Smooth muscle cell (in vitro differentiated cells): ENCODE measurements at regions not wholly inside any gene's neighbourhood (a gene's known extent, or its start where the extent isn't known, plus 50 kb on each side); places are given as distances from the start of the nearest gene placed in this dataset.

Experiments used
- DNase-seq: peaks from one replicate; lab custom pipeline; 2025; ENCODE audit not compliant: unreplicated experiment; lab: John Stamatoyannopoulos, UW
- H2AFZ ChIP-seq: fragments of 200-600 bp; sonication (generic); 2 replicates; pipeline ENCODE4 v1.6.0; 2016; ENCODE audit warnings: antibody characterized with exemption, low read depth, mild to moderate bottlenecking
- H3F3A ChIP-seq: fragments of 200-600 bp; sonication (generic); 2 replicates; pipeline ENCODE4 v1.6.0; 2017; ENCODE audit warnings: antibody characterized with exemption, low read depth
- H3K27ac ChIP-seq: fragments of 200-600 bp; sonication (generic); 2 replicates; pipeline ENCODE4 v1.5.1; 2016; ENCODE audit warnings: low read depth, mild to moderate bottlenecking
- H3K27me3 ChIP-seq: fragments of 200-600 bp; sonication (generic); 2 replicates; pipeline ENCODE4 v1.6.1; 2016; ENCODE audit warnings: low read depth, mild to moderate bottlenecking
- H3K36me3 ChIP-seq: fragments of 200-600 bp; sonication (generic); 2 replicates; pipeline ENCODE4 v1.5.1; 2016; ENCODE audit warnings: low read depth
- H3K4me1 ChIP-seq: fragments of 200-600 bp; sonication (generic); 2 replicates; pipeline ENCODE4 v1.5.1; 2016; ENCODE audit warnings: low read depth
- H3K4me2 ChIP-seq: fragments of 200-600 bp; sonication (generic); 2 replicates; pipeline ENCODE4 v1.6.0; 2016; ENCODE audit warnings: mild to moderate bottlenecking
- H3K4me3 ChIP-seq: fragments of 200-600 bp; sonication (generic); 2 replicates; pipeline ENCODE4 v1.5.1; 2016; ENCODE audit warnings: mild to moderate bottlenecking
- H3K79me2 ChIP-seq: fragments of 200-600 bp; sonication (generic); 2 replicates; pipeline ENCODE4 v1.6.0; 2016; ENCODE audit warnings: low read depth, mild to moderate bottlenecking
- H3K9ac ChIP-seq: fragments of 200-600 bp; sonication (generic); 2 replicates; pipeline ENCODE4 v1.6.0; 2016; ENCODE audit warnings: low read depth
- H3K9me3 ChIP-seq: fragments of 200-600 bp; sonication (generic); replicated peaks from 2 replicates; pipeline ENCODE4 v1.5.1; 2016; ENCODE audit warnings: low read depth
- H4K20me1 ChIP-seq: fragments of 200-600 bp; sonication (generic); 2 replicates; pipeline ENCODE4 v1.6.0; 2016; ENCODE audit warnings: low read depth
- WGBS: methylation state at CpG from one replicate; pipeline ENCODE4 v1.1.7; 2016; ENCODE audit warnings: low lambda C conversion rate; 5-methylcytosine and 5-hydroxymethylcytosine counted together
- TF ChIP-seq, protein P1 (sequence below): fragments of 200-600 bp; sonication (generic); IDR thresholded peaks from 2 replicates; pipeline ENCODE4 v1.5.1; 2017; ENCODE audit warnings: borderline replicate concordance, mild to moderate bottlenecking, antibody characterized with exemption; ENCODE audit not compliant: insufficient read depth, poor library complexity, severe bottlenecking

DNA sequence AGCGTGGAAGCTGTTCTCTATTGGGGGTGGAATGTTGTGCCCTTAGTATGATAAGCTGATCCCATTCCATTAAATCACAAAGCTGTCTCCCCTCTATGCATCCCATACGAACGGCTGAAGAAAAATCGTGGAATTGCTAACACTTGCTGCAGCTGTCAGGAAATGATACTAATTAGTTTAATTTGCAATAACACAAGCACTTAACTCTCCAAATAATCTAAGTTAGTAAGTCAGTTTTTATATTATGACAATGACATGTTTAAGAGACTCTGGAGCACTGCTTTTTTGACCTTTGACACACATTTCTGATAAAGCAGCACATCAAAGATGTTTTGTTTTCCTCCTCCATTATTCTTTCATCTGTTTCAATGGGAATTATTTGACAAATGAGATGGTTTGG lies 123.7 kb upstream of the SATB2 start:
- Histone ChIP-seq H3K9ac (peak overlapping the region; percentile 43), H2AFZ (peak overlapping the region; percentile 93)
- TF ChIP-seq, protein P1, sequence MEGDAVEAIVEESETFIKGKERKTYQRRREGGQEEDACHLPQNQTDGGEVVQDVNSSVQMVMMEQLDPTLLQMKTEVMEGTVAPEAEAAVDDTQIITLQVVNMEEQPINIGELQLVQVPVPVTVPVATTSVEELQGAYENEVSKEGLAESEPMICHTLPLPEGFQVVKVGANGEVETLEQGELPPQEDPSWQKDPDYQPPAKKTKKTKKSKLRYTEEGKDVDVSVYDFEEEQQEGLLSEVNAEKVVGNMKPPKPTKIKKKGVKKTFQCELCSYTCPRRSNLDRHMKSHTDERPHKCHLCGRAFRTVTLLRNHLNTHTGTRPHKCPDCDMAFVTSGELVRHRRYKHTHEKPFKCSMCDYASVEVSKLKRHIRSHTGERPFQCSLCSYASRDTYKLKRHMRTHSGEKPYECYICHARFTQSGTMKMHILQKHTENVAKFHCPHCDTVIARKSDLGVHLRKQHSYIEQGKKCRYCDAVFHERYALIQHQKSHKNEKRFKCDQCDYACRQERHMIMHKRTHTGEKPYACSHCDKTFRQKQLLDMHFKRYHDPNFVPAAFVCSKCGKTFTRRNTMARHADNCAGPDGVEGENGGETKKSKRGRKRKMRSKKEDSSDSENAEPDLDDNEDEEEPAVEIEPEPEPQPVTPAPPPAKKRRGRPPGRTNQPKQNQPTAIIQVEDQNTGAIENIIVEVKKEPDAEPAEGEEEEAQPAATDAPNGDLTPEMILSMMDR = no peak

DNA sequence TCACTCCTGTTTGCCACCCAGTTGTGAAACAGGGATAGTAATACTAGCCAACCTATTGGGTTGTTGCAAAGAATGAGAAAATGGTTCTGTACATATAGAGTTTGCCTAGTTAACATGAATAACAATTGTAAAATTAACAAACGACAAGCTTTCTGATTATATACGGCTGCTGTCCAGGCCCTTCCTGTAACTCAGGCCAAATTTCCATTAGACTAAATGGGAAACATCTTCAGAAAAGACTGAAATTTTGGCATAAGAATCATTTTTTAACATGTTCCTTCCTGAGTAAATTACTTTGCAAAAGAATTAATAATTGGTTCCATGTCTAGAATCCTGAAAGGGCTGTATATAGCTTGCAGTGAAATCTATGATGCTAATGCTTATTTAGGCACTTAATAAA lies 117.7 kb upstream of the SATB2 start:
- Histone ChIP-seq H3K27ac (no peak overlapping the region), H3F3A (no peaks in the 10 kb centered on the region), H3K79me2 (no peaks in the 10 kb centered on the region), H3K4me1 (peaks cover 1% of the 10 kb centered on the region), H3K36me3 (no peaks in the 10 kb centered on the region), H2AFZ (no peak overlapping the region), H3K9ac (no peak overlapping the region), H4K20me1 (no peaks in the 10 kb centered on the region), H3K27me3 (no peaks in the 10 kb centered on the region), H3K4me2 (no peak overlapping the region), H3K9me3 (no peaks in the 10 kb centered on the region), H3K4me3 (no peak overlapping the region)
- TF ChIP-seq, protein P1 = no peak
- DNase-seq = no peak
- WGBS = 83% methylated on average over 2 of the region's 2 CpGs

More for the DNA sequence above, 123.7 kb upstream of the SATB2 start:
- Histone ChIP-seq H3K9me3 (no peaks in the 10 kb centered on the region), H4K20me1 (no peaks in the 10 kb centered on the region), H3F3A (no peaks in the 10 kb centered on the region), H3K4me2 (peak overlapping the region; percentile 87), H3K4me1 (peaks cover 23% of the 10 kb centered on the region), H3K4me3 (peak overlapping the region; percentile 48), H3K27ac (peak overlapping the region; percentile 8), H3K79me2 (no peaks in the 10 kb centered on the region), H3K36me3 (no peaks in the 10 kb centered on the region), H3K27me3 (no peaks in the 10 kb centered on the region)
- DNase-seq = no peak
- 26% methylated on average over 4 of the region's 4 CpGs for WGBS

DNA sequence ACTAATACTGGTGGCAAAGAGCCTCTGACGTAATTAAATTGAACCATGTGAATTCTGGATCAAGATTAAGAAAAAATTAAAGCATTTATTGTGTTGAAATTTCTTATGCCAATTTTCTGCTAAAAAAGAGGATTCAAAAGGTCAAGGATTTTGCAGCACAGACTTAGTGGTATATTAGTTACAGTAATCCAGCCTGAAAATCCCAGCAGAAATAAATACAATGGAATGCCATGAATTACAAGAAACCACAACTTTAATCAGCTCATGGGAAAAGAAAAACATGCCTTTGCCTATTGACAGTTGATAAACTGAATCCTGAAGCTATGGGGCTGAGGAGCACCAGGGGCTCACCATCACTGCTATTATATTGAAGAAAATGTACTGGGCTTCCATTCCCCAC lies 114.8 kb upstream of the SATB2 start:
- Histone ChIP-seq H3K4me3 (no peak overlapping the region), H3K9ac (no peak overlapping the region), H2AFZ (peak overlapping the region; percentile 15), H3K79me2 (no peaks in the 10 kb centered on the region), H3K4me2 (no peak overlapping the region), H3K9me3 (no peaks in the 10 kb centered on the region), H3K27me3 (no peaks in the 10 kb centered on the region), H3K36me3 (no peaks in the 10 kb centered on the region), H3K27ac (no peak overlapping the region), H4K20me1 (no peaks in the 10 kb centered on the region), H3F3A (no peaks in the 10 kb centered on the region), H3K4me1 (no peaks in the 10 kb centered on the region)
- no peak for DNase-seq
- TF ChIP-seq, protein P1 = no peak
- WGBS = 68% methylated on average over 1 of the region's 1 CpG

DNA sequence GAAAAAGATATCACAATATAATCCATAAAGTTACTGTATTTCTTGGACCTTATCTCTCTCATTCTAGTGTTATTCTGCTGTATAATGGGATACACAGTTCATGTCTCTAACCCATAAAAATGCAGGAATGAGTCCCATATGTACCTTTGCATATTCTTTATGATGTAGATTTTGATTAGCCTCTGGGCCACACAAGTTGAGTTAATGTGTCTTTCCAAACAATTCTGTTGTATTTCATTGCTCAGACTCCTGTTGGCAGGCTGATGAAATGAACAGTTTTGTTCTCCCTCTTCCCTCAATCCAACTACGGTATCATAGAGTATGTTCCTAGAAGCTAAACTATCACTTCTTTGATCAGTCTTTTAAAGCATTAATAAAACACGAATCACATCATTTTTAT lies 113.2 kb upstream of the SATB2 start:
- no peaks in the 10 kb centered on the region for H3K79me2 ChIP-seq
- H3K27me3 ChIP-seq = no peaks in the 10 kb centered on the region
- H3K36me3 ChIP-seq = no peaks in the 10 kb centered on the region
- no peak overlapping the region for H3K27ac ChIP-seq
- no peaks in the 10 kb centered on the region for H3K4me1 ChIP-seq
- TF ChIP-seq, protein P1 = no peak
- H3K9me3 ChIP-seq = no peaks in the 10 kb centered on the region
- H3K4me2 ChIP-seq = no peak overlapping the region
- no peak overlapping the region for H2AFZ ChIP-seq
- H4K20me1 ChIP-seq = no peaks in the 10 kb centered on the region
- H3K9ac ChIP-seq = no peak overlapping the region
- no peak for DNase-seq
- 74% methylated on average over 2 of the region's 2 CpGs for WGBS
- H3F3A ChIP-seq = no peaks in the 10 kb centered on the region
- no peak overlapping the region for H3K4me3 ChIP-seq
